K562 (cell line): ENCODE measurements at regions not wholly inside any gene's neighbourhood (a gene's known extent, or its start where the extent isn't known, plus 50 kb on each side); places are given as distances from the start of the nearest gene placed in this dataset.

ENCODE experiments used
- ARHGAP35 ChIP-seq: fragments of 450-650 bp; IDR thresholded peaks from 2 replicates; pipeline ENCODE4 v1.6.1; 2018; ENCODE audit not compliant: partially characterized antibody
- ATF3 ChIP-seq, 2 experiments: fragments of 450-650 bp in 1 of 2; sonication (generic) in 1 of 2; formaldehyde crosslinking in 1 of 2; IDR thresholded peaks in 1 of 2; conservative IDR thresholded peaks in 1 of 2; 2 replicates each; pipeline versions ENCODE4 v1.6.1 to v1.8.1; 2016 to 2023; ENCODE audit warnings: mild to moderate bottlenecking in 2 of 2, moderate library complexity in 2 of 2, inconsistent platforms in 1 of 2, missing genetic modification reagents in 1 of 2
- BCL6 ChIP-seq: fragments of 250-450 bp; sonication (Bioruptor Pico); IDR thresholded peaks from 2 replicates; pipeline ENCODE4 v1.4.0; 2020
- CTCF ChIP-seq, 3 experiments: IDR thresholded peaks in 2 of 3; conservative IDR thresholded peaks in 1 of 3; 2 replicates each; pipeline ENCODE4 v1.5.1; 2011 to 2012; ENCODE audit warnings: low read length in 3 of 3, mild to moderate bottlenecking in 3 of 3, control low read depth in 2 of 3, improper control_type of control experiment in 1 of 3, inconsistent platforms in 1 of 3, low read depth in 1 of 3, mixed read lengths in 1 of 3, moderate library complexity in 1 of 3; ENCODE audit not compliant: insufficient read depth in 2 of 3
- CUX1 ChIP-seq: fragments of 200-800 bp; sonication (Bioruptor generic); IDR thresholded peaks from 2 replicates; pipeline ENCODE4 v1.6.1; 2016; ENCODE audit warnings: missing genetic modification characterization, missing compliant biosample characterization
- FOXA3 ChIP-seq, 2 experiments: fragments of 450-650 bp in 1 of 2; sonication (generic) in 1 of 2; formaldehyde crosslinking; IDR thresholded peaks in 1 of 2; conservative IDR thresholded peaks in 1 of 2; 2 replicates each; pipeline versions ENCODE4 v1.4.0 to v1.8.0; 2020 to 2022; ENCODE audit warnings: mild to moderate bottlenecking in 2 of 2, missing genetic modification reagents in 1 of 2
- GTF2F1 ChIP-seq: IDR thresholded peaks from 2 replicates; pipeline ENCODE4 v1.6.1; 2011; ENCODE audit warnings: low read depth, low read length, improper control_type of control experiment
- IRF1 ChIP-seq: sonication (generic); formaldehyde crosslinking; IDR thresholded peaks from 2 replicates; pipeline ENCODE4 v1.8.0; 2022; ENCODE audit warnings: missing genetic modification reagents, mild to moderate bottlenecking, borderline replicate concordance
- KAT8 ChIP-seq: fragments of 450-650 bp; IDR thresholded peaks from 2 replicates; pipeline ENCODE4 v1.6.1; 2016; ENCODE audit warnings: low read depth, mild to moderate bottlenecking
- POLR2A ChIP-seq: fragments of 450-650 bp; conservative IDR thresholded peaks from 2 replicates; pipeline ENCODE4 v1.6.1; 2016
- POU5F1 ChIP-seq: fragments of 150-350 bp; IDR thresholded peaks from 2 replicates; pipeline ENCODE4 v1.6.1; 2014; ENCODE audit warnings: borderline replicate concordance, low read length, low read depth, mild to moderate bottlenecking; ENCODE audit not compliant: partially characterized antibody
- SIN3A ChIP-seq, 2 experiments: fragments of 150-350 bp in 1 of 2; IDR thresholded peaks; 2 replicates each; pipeline ENCODE4 v1.6.1; 2011 to 2016; ENCODE audit warnings: borderline replicate concordance in 2 of 2, low read depth in 2 of 2, low read length in 2 of 2, mild to moderate bottlenecking in 2 of 2, moderate library complexity in 2 of 2; ENCODE audit not compliant: control insufficient read depth in 1 of 2
- TAF1 ChIP-seq: IDR thresholded peaks from 2 replicates; pipeline ENCODE4 v1.6.1; 2011; ENCODE audit warnings: mild to moderate bottlenecking, low read length, moderate library complexity; ENCODE audit not compliant: insufficient read depth, control insufficient read depth, severe bottlenecking; ENCODE audit errors: extremely low read depth
- ZNF165 ChIP-seq: fragments of 250-450 bp; sonication (Bioruptor Pico); IDR thresholded peaks from 2 replicates; pipeline ENCODE4 v1.4.0; 2020; ENCODE audit warnings: borderline replicate concordance

- no peak for TF ChIP-seq CTCF (IDR thresholded peaks at IDR 0.05 in 2 of 3, conservative IDR thresholded peaks at IDR 0.05 in 1 of 3; ENCODE audit: insufficient read depth in 2 of 3, low read depth in 1 of 3, low read length in 3 of 3)
- no peak for TF ChIP-seq ATF3 (IDR thresholded peaks at IDR 0.05)
- TF ChIP-seq ATF3 (CRISPR knock-in tag; conservative IDR thresholded peaks at IDR 0.05) = no peak
- no peak for TF ChIP-seq KAT8
- no peak for TF ChIP-seq POU5F1
- TF ChIP-seq ARHGAP35 = no peak
- TF ChIP-seq CUX1 (CRISPR knock-in tag) = no peak
- no peak for TF ChIP-seq TAF1
- TF ChIP-seq GTF2F1 = no peak
- TF ChIP-seq BCL6 = no peak
- TF ChIP-seq IRF1 (CRISPR knock-in tag) = no peak
- TF ChIP-seq ZNF165 (CRISPR knock-in tag) = no peak
- TF ChIP-seq FOXA3 (CRISPR knock-in tag; conservative IDR thresholded peaks at IDR 0.05 in 1 of 2, IDR thresholded peaks at IDR 0.05 in 1 of 2) = no peak
- no peak for TF ChIP-seq POLR2A
- no peak for TF ChIP-seq SIN3A (IDR thresholded peaks at IDR 0.05; ENCODE audit: borderline replicate concordance in 2 of 2, control insufficient read depth in 1 of 2, low read depth in 2 of 2, low read length in 2 of 2)
Observed at GRCh38 chrX:13892856-13893255, 76.0 kb upstream of the GPM6B start.
